ENCODE measurements at regions not wholly inside any gene's neighbourhood (a gene's known extent, or its start where the extent isn't known, plus 50 kb on each side); places are given as distances from the start of the nearest gene placed in this dataset.

DNA sequence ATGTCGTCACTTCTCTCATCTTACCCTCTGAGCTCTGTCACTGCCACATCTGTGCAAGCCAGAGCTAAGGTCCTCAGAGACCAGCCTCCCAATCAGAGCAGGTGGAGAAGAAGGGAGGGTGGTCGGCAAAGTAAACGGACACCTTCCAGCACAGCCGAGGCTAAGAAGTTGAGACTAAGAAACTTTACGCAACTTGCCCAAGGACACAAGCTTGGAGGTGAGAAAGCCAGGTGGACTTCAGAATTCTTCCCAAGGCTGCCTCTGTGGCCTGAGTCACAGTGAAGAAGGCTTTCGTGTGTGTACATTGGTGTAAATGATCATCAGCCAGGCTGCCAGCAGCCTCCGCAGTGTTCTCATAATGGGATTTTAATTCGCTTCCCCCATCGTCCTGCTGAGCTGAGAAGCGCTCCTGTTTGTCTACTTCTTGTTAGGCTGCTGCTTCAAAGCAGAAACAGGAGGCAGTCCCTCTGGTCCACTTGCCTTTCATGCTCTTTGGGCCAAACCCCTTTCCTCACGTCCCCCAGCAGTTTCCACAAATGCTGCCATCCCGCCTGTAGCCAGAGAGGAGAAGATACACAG lies 125.0 kb upstream of the RPL38 start:
- TF ChIP-seq, protein P1, sequence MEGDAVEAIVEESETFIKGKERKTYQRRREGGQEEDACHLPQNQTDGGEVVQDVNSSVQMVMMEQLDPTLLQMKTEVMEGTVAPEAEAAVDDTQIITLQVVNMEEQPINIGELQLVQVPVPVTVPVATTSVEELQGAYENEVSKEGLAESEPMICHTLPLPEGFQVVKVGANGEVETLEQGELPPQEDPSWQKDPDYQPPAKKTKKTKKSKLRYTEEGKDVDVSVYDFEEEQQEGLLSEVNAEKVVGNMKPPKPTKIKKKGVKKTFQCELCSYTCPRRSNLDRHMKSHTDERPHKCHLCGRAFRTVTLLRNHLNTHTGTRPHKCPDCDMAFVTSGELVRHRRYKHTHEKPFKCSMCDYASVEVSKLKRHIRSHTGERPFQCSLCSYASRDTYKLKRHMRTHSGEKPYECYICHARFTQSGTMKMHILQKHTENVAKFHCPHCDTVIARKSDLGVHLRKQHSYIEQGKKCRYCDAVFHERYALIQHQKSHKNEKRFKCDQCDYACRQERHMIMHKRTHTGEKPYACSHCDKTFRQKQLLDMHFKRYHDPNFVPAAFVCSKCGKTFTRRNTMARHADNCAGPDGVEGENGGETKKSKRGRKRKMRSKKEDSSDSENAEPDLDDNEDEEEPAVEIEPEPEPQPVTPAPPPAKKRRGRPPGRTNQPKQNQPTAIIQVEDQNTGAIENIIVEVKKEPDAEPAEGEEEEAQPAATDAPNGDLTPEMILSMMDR (IDR thresholded peaks at IDR 0.05), result no peak
- Histone ChIP-seq H3K4me3 (no peak overlapping the region), H3K4me1 (ENCODE audit: low read depth) (no peaks in the 10 kb centered on the region), H3K36me3 (ENCODE audit: low read depth) (no peaks in the 10 kb centered on the region), H3K9me3 (no peaks in the 10 kb centered on the region)
- DNase-seq (no peak), ATAC-seq (no peak)
- intact Hi-C loops (cut with DNase I, micrococcal nuclease), result no loop called here

DNA sequence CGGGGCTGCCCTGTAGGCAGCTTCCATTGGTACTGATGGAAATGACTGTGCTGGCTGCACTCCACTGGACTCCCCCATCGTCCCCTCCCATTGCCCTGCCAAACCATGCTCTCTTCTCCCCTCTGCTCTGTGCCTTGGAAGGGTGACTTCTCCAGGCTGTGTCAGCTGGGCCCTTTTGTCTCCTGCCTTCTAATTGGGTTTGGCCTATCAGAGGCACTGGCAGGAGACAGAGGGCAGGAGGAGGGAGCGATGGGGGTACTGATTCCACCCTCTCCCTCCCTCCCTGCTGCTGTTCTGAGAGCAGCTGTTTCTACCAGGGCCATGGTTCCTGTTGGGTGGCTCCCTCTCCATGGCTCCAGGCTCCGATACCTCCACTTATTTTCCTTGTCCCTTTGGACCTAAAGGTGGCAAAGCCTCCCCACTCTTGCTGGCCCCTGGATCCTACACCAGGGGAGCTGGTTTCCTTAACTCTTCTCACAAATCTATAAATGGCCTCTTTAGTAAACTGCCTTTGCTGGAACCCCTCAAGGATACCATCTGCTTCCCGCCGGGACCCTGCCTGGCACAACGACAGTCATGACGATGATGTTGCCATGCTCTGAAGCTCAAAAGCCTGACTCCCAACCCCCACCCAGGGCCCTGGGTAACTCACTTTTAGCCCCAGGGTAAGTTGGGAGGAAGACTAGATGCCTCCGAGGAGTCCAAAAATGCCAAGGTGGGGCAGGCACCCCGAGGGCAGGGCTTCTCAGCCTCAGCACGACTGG lies 123.8 kb upstream of the RPL38 start:
- intact Hi-C loops (cut with DNase I, micrococcal nuclease), result no loop called here
- no peaks in the 10 kb centered on the region for H3K9me3 ChIP-seq
- ATAC-seq (no peak), DNase-seq (no peak)
- H3K4me3 ChIP-seq, result no peak overlapping the region
- TF ChIP-seq, protein P1 (IDR thresholded peaks at IDR 0.05), result no peak
- no peaks in the 10 kb centered on the region for H3K4me1 ChIP-seq (ENCODE audit: low read depth)
- H3K36me3 ChIP-seq (ENCODE audit: low read depth), result no peaks in the 10 kb centered on the region

DNA sequence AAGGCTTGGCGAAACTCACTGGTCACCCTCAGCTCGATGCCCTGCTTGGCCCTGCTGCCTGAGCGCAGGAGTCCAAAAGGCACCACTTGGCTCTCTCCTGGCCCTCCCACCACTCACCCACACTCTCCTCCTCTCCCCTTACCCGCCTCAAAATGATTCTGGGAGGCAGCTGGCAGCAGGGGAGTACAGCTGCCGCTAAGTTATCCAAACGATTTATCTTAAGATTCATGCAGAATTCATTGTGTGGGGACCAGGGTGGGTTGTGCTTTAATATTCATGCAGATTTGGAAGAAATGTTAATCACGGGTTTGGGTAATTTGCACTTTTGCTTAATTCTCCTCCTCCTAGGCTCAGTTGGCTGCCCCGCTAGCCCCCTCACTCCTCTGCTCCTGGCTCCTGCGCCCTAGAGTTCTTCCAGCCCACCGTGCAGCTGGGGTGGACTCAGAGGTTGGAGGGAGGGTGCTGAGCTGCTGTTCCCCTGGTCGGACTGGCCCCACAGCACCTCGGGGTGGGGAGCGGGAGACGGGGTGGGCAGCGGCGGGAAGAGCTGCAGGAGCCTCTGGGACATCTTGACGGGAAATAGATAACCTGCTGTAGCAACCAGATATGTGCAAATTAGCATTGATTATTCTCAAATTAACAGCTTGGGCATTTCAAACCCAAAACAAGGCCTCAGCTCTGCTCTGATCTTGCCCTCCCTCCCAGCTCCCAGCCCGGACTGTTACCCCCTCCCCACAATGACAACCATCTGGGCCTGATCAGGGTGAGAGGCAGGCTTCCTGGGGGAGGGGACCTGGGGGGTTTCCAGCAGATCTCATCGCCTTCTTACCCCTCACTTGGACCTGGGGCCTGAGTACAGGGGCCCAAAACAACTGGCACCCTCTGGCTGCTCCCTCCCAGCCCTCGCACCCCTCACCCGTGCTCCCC lies 122.6 kb upstream of the RPL38 start:
- H3K9me3 ChIP-seq, result no peaks in the 10 kb centered on the region
- intact Hi-C loops (cut with DNase I, micrococcal nuclease), result no loop called here
- H3K36me3 ChIP-seq (ENCODE audit: low read depth), result no peaks in the 10 kb centered on the region
- no peak for DNase-seq
- TF ChIP-seq, protein P1 (IDR thresholded peaks at IDR 0.05), result no peak
- H3K4me1 ChIP-seq (ENCODE audit: low read depth), result no peaks in the 10 kb centered on the region
- no peak overlapping the region for H3K4me3 ChIP-seq
- ATAC-seq, result no peak

DNA sequence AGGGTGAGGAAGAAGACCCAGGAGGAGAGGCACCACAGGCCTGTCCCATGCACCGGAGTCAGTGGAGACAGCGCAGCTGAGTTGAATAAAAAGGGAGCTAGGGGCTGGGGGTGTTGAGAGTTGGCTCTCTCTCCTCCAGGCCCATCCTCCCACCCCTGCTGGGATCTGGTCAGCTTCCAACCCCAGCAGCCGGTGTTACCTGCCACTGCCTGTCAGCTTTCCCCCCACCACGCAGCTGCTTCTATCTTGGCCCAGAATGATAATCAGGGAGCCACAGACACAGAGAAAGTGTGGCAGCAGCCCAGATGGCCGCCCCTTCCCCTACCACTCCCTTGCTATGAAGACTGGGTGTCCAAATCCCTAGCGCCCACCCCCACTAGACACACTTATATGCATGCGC lies 120.6 kb upstream of the RPL38 start:
- no peaks in the 10 kb centered on the region for H3K9me3 ChIP-seq
- intact Hi-C loops (cut with DNase I, micrococcal nuclease), result no loop called here
- no peaks in the 10 kb centered on the region for H3K4me1 ChIP-seq (ENCODE audit: low read depth)
- H3K36me3 ChIP-seq (ENCODE audit: low read depth), result no peaks in the 10 kb centered on the region
- no peak overlapping the region for H3K4me3 ChIP-seq
- DNase-seq (no peak), ATAC-seq (no peak)
- TF ChIP-seq, protein P1 (IDR thresholded peaks at IDR 0.05), result no peak

DNA sequence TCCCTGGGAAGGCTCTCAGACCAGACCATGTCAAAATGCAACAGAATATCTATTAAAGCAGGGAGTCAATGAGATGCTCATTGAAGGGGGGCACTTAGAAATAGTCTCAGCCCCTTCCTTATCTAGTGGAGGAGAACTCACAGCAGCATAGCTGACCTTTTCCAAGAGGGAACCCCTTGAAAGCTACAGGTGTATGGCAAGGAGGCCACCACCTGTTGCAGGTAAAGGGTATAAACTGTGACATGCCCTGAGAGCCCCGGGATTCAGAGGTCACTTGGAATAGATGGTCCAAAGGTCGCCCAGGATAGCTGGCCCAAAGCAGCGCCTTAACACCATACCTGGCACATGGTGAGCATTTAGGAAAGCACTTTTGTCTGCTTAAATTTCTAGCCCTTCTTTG lies 120.2 kb upstream of the RPL38 start:
- TF ChIP-seq, protein P1 (IDR thresholded peaks at IDR 0.05), result no peak
- intact Hi-C loops (cut with DNase I, micrococcal nuclease), result no loop called here
- DNase-seq (no peak), ATAC-seq (no peak)
- Histone ChIP-seq H3K4me3 (no peak overlapping the region), H3K4me1 (ENCODE audit: low read depth) (no peaks in the 10 kb centered on the region), H3K36me3 (ENCODE audit: low read depth) (no peaks in the 10 kb centered on the region), H3K9me3 (no peaks in the 10 kb centered on the region)
